HCT116 (cell line): ENCODE measurements at regions not wholly inside any gene's neighbourhood (a gene's known extent, or its start where the extent isn't known, plus 50 kb on each side); places are given as distances from the start of the nearest gene placed in this dataset.

Source experiments
- ATAC-seq: fragments of 200-7000 bp; cut with Tn5 transposase; 2 replicates; pipeline ENCODE4 v1.9.1; 2020; ENCODE audit warnings: mild to moderate bottlenecking, moderate library complexity
- BruUV-seq: library from RNA; stranded (reverse); fragments of 400-500 nt; replicated peaks from 2 replicates; lab custom pipeline; 2021; lab: Mats Ljungman, UMichigan
- CTCF ChIA-PET: fragments of 300-600 bp; sonication (Branson Sonifier 250); formaldehyde crosslinking; loops from one replicate; lab custom pipeline; 2021; ENCODE audit warnings: antibody characterized with exemption; lab: Charles Lee
- POLR2A ChIA-PET: fragments of 300-600, 350-600 bp; sonication (Branson Sonifier 250); formaldehyde crosslinking; loops from one replicate; lab custom pipeline; 2021; ENCODE audit warnings: antibody characterized with exemption; lab: Charles Lee
- RAD21 ChIA-PET, 2 experiments: fragments of 300-600 bp; sonication (Branson Sonifier 250); formaldehyde crosslinking; loops; one replicate each; lab custom pipeline; 2023; ENCODE audit warnings: low total read pairs in 2 of 2; ENCODE audit not compliant: uncharacterized antibody in 2 of 2, unreplicated experiment in 2 of 2, low non-redundant PET in 1 of 2; lab: Charles Lee
- DNase-seq: peaks from one replicate; pipeline ENCODE4 v3.0.0-alpha.2; 2010; ENCODE audit warnings: low read depth, low spot score
- H2AFZ ChIP-seq: fragments of 200-600 bp; shearing (Covaris generic), sonication (generic); 2 replicates; pipeline ENCODE4 v1.6.1; 2017; ENCODE audit warnings: low read depth, mixed run types, mixed read lengths, antibody characterized with exemption, low read length; ENCODE audit not compliant: poor library complexity, severe bottlenecking
- H3K27ac ChIP-seq: 2 replicates; pipeline ENCODE4 v1.5.1; 2012; ENCODE audit warnings: low read depth, low read length
- H3K27me3 ChIP-seq: fragments of 200-600 bp; sonication (generic); 2 replicates; pipeline ENCODE4 v1.6.1; 2016; ENCODE audit warnings: mixed run types, low read length, mixed read lengths; ENCODE audit not compliant: insufficient read depth
- H3K36me3 ChIP-seq, 2 experiments: fragments of 200-500 bp in 1 of 2; fragments of 200-600 bp in 1 of 2; sonication (Bioruptor generic) in 1 of 2; sonication (generic) in 1 of 2; 2 replicates each; pipeline versions ENCODE4 v1.5.1 to v1.6.1; 2014 to 2016; ENCODE audit warnings: low read length in 2 of 2, inconsistent platforms in 1 of 2, mixed read lengths in 1 of 2, mixed run types in 1 of 2; ENCODE audit not compliant: insufficient read depth in 2 of 2, control insufficient read depth in 1 of 2
- H3K4me1 ChIP-seq, 2 experiments: fragments of 200-600 bp in 1 of 2; sonication (generic) in 1 of 2; 2 replicates each; pipeline versions ENCODE4 v1.5.1 to v1.6.1; 2012 to 2017; ENCODE audit warnings: low read length in 2 of 2, inconsistent platforms in 1 of 2, mild to moderate bottlenecking in 1 of 2, mixed read lengths in 1 of 2, mixed run types in 1 of 2, moderate library complexity in 1 of 2; ENCODE audit not compliant: insufficient read depth in 2 of 2, control insufficient read depth in 1 of 2
- H3K4me2 ChIP-seq: fragments of 200-600 bp; sonication (generic); 2 replicates; pipeline ENCODE4 v1.6.1; 2017; ENCODE audit warnings: mixed run types, low read length, mixed read lengths
- H3K4me3 ChIP-seq, 2 experiments: fragments of 200-600 bp in 1 of 2; sonication (generic) in 1 of 2; replicated peaks in 1 of 2; 2 replicates each; pipeline ENCODE4 v1.5.1; 2011 to 2016; ENCODE audit warnings: low read length in 2 of 2, control low read depth in 1 of 2, low read depth in 1 of 2, mild to moderate bottlenecking in 1 of 2, mixed read lengths in 1 of 2, mixed run types in 1 of 2
- H3K79me2 ChIP-seq: fragments of 200-600 bp; sonication (generic); 2 replicates; pipeline ENCODE4 v1.6.1; 2017; ENCODE audit warnings: mild to moderate bottlenecking, mixed run types, low read length, moderate library complexity, mixed read lengths; ENCODE audit not compliant: insufficient read depth
- H3K9ac ChIP-seq: fragments of 200-600 bp; sonication (generic); 2 replicates; pipeline ENCODE4 v1.6.1; 2016; ENCODE audit warnings: low read length, mixed read lengths
- H3K9me2 ChIP-seq: fragments of 200-600 bp; sonication (generic), shearing (Covaris generic); 2 replicates; pipeline ENCODE4 v1.6.1; 2017; ENCODE audit warnings: mixed run types, mild to moderate bottlenecking, moderate library complexity; ENCODE audit not compliant: insufficient read depth
- H3K9me3 ChIP-seq, 2 experiments: fragments of 200-500 bp in 1 of 2; fragments of 200-600 bp in 1 of 2; sonication (Bioruptor generic) in 1 of 2; sonication (generic) in 1 of 2; 2 replicates each; pipeline ENCODE4 v1.6.1; 2014 to 2017; ENCODE audit warnings: low read length in 2 of 2, mixed read lengths in 2 of 2, inconsistent platforms in 1 of 2, low read depth in 1 of 2, mild to moderate bottlenecking in 1 of 2, mixed run types in 1 of 2, moderate library complexity in 1 of 2; ENCODE audit not compliant: control insufficient read depth in 1 of 2, insufficient read depth in 1 of 2
- H4K20me1 ChIP-seq: fragments of 200-600 bp; sonication (generic), shearing (Covaris generic); 2 replicates; pipeline ENCODE4 v1.6.1; 2017; ENCODE audit warnings: mixed run types, mild to moderate bottlenecking, moderate library complexity; ENCODE audit not compliant: insufficient read depth
- CBX3 ChIP-seq: IDR thresholded peaks from 2 replicates; pipeline ENCODE4 v1.6.1; 2012; ENCODE audit warnings: low read depth
- CEBPB ChIP-seq: IDR thresholded peaks from 2 replicates; pipeline ENCODE4 v1.6.1; 2012; ENCODE audit warnings: low read depth
- EZH2 ChIP-seq: fragments of 200-600 bp; sonication (generic); IDR thresholded peaks from 2 replicates; pipeline ENCODE4 v1.6.1; 2017; ENCODE audit warnings: antibody characterized with exemption, mixed run types
- POLR2A ChIP-seq: IDR thresholded peaks from 2 replicates; pipeline ENCODE4 v1.7.0; 2011; ENCODE audit warnings: borderline replicate concordance; ENCODE audit not compliant: insufficient read depth, insufficient read length; ENCODE audit errors: extremely low read depth
- RAD21 ChIP-seq: IDR thresholded peaks from 2 replicates; pipeline ENCODE4 v1.6.1; 2012; ENCODE audit warnings: low read depth, mild to moderate bottlenecking
- SIN3A ChIP-seq: IDR thresholded peaks from 2 replicates; pipeline ENCODE4 v1.6.1; 2012; ENCODE audit warnings: low read depth
- SP1 ChIP-seq: IDR thresholded peaks from 2 replicates; pipeline ENCODE4 v1.6.1; 2012; ENCODE audit warnings: low read depth
- TCF7L2 ChIP-seq: IDR thresholded peaks from 2 replicates; pipeline ENCODE4 v1.7.0; 2011; ENCODE audit warnings: borderline replicate concordance, inconsistent platforms; ENCODE audit not compliant: insufficient read depth, insufficient read length; ENCODE audit errors: extremely low read depth
- ZFX ChIP-seq: fragments of 450-650 bp; IDR thresholded peaks from 2 replicates; pipeline ENCODE4 v1.6.1; 2017
- ZNF274 ChIP-seq: fragments of 200-500 bp; sonication (Bioruptor generic); IDR thresholded peaks from 2 replicates; pipeline ENCODE4 v1.6.1; 2014; ENCODE audit warnings: mild to moderate bottlenecking, low read depth, low read length, inconsistent platforms
- intact Hi-C: fragments of 100-400 bp; cut with micrococcal nuclease; formaldehyde crosslinking; loops from 2 replicates; pipeline ENCODE4 v1.10.0; 2022
- TF ChIP-seq, protein P1 (sequence below): IDR thresholded peaks from 2 replicates; pipeline ENCODE4 v1.6.1; 2012
- TF ChIP-seq, protein P2 (sequence below): IDR thresholded peaks from 2 replicates; pipeline ENCODE4 v1.6.1; 2012

DNA sequence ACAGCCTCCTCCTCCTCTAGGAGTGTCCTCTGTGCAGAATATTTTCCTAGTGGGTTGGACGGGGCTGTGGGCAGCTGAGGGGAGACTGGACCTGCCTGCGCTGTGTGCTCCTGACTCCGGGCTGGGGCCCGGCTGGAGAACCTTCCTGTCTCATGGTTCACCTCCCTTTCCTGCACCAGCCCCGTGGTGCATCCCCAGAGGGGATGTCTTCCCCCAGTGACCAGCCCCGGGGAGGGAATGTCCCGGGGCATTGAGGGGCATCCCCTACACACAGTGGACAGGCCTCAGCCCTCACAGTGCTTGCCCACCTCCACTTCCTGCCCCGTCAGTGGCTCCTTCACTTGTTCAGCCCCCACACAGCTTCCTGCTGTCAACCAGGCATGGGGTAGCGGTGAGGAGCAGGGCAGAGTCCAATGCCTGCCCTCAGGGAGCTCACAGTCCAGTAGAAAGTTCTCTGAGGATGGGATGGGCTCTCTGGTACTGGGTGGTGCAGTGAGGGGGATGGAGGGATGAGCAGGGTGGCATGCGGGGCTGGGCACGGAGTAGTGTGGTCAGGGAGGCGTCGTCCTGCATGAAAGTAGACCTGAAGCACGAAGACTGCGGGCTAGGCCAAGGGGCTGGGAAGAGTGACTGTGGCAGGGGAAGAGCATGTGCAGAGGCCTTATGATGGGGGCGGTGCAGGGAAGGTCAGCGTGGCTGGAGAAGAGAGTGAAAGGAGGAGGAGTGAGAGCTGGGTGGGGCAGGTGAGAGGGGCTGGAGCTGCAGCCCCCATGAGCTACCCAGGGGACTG is 52.1 kb upstream of the PITX1 start:
- peaks cover 0 to 13% of the 10 kb centered on the region in 2 experiments; a peak in 3 of 4 replicates for H3K9me3 ChIP-seq
- H3K9ac ChIP-seq: no peak overlapping the region
- TF ChIP-seq RAD21: no peak
- no peak for TF ChIP-seq CBX3
- TF ChIP-seq, protein P1, sequence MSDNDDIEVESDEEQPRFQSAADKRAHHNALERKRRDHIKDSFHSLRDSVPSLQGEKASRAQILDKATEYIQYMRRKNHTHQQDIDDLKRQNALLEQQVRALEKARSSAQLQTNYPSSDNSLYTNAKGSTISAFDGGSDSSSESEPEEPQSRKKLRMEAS: no peak
- no peak for TF ChIP-seq ZFX
- TF ChIP-seq ZNF274: no peak
- no peak for TF ChIP-seq POLR2A
- TF ChIP-seq CEBPB: no peak
- TF ChIP-seq EZH2: no peak
- TF ChIP-seq SIN3A: no peak
- TF ChIP-seq, protein P2, sequence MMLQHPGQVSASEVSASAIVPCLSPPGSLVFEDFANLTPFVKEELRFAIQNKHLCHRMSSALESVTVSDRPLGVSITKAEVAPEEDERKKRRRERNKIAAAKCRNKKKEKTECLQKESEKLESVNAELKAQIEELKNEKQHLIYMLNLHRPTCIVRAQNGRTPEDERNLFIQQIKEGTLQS: no peak
- TF ChIP-seq SP1: no peak
- no peak for TF ChIP-seq TCF7L2
- TF ChIP-seq, all 23 proteins: peak for 0
- H3K27ac ChIP-seq: no peak overlapping the region
- CTCF ChIA-PET: interaction anchor here (0.7 kb wide), 1 partner anchor 88 kb away, joined by 3 read pairs; no protein-coding TSS in a partner anchor
- no peaks in the 10 kb centered on the region for H4K20me1 ChIP-seq
- peaks cover 3 to 15% of the 10 kb centered on the region in 2 experiments; a peak in 3 of 4 replicates for H3K4me1 ChIP-seq
- H2AFZ ChIP-seq: no peak overlapping the region
- no peak overlapping the region for H3K4me3 ChIP-seq
- RAD21 ChIA-PET: no interaction called here
- H3K36me3 ChIP-seq: no peaks in the 10 kb centered on the region
- DNase-seq (no peak), ATAC-seq (peak; percentile 11; the same call in 1 of the 2 replicates)
- peak overlapping the region; percentile 38 for H3K4me2 ChIP-seq
- H3K79me2 ChIP-seq: no peaks in the 10 kb centered on the region
- H3K9me2 ChIP-seq: no peaks in the 10 kb centered on the region
- POLR2A ChIA-PET: no interaction called here
- intact Hi-C loops: no loop called here
- no peaks in the 10 kb centered on the region for H3K27me3 ChIP-seq
- BruUV-seq: no TSS peak
